ENCODE measurements at regions not wholly inside any gene's neighbourhood (a gene's known extent, or its start where the extent isn't known, plus 50 kb on each side); places are given as distances from the start of the nearest gene placed in this dataset.
"Not testable (repeated sequence)": the region's sequence is repeated elsewhere in the genome, so short reads cannot be mapped to it uniquely, and the experiment has no call there.

- Mint-ChIP-seq H3K4me3 (ENCODE audit: unreplicated experiment) (no peak overlapping the region), H3K36me3 (ENCODE audit: low read depth) (no peaks in the 10 kb centered on the region), H3K9me3 (ENCODE audit: low read depth) (no peaks in the 10 kb centered on the region), H3K27ac (ENCODE audit: unreplicated experiment) (no peak overlapping the region), H3K4me1 (ENCODE audit: low read depth) (no peaks in the 10 kb centered on the region), H3K27me3 (ENCODE audit: low read depth) (peaks cover 31% of the 10 kb centered on the region)
- TF ChIP-seq CTCF (IDR thresholded peaks at IDR 0.05), result no peak
- no peak for DNase-seq (ENCODE audit: low spot score)
Observed at GRCh38 chr6:71678091-71678490, 208.3 kb upstream of the RIMS1 start.

GRCh38 chr6:71681234-71681867 lies 205.0 kb upstream of the RIMS1 start:
- Mint-ChIP-seq H3K9me3 (ENCODE audit: low read depth) (no peaks in the 10 kb centered on the region), H3K4me1 (ENCODE audit: low read depth) (no peaks in the 10 kb centered on the region), H3K27me3 (ENCODE audit: low read depth) (peaks cover 27% of the 10 kb centered on the region), H3K27ac (ENCODE audit: unreplicated experiment) (no peak overlapping the region), H3K36me3 (ENCODE audit: low read depth) (no peaks in the 10 kb centered on the region), H3K4me3 (ENCODE audit: unreplicated experiment) (no peak overlapping the region)
- no peak for DNase-seq (ENCODE audit: low spot score)
- TF ChIP-seq CTCF (IDR thresholded peaks at IDR 0.05), result no peak

GRCh38 chr6:71686021-71686677 lies 200.2 kb upstream of the RIMS1 start:
- not testable (repeated sequence) for H3K4me1 Mint-ChIP-seq (ENCODE audit: low read depth); H3K36me3 Mint-ChIP-seq (ENCODE audit: low read depth); H3K9me3 Mint-ChIP-seq (ENCODE audit: low read depth); H3K4me3 Mint-ChIP-seq (ENCODE audit: unreplicated experiment); H3K27ac Mint-ChIP-seq (ENCODE audit: unreplicated experiment)
- peaks cover 14% of the 10 kb centered on the region for H3K27me3 Mint-ChIP-seq (ENCODE audit: low read depth)
- DNase-seq (ENCODE audit: low spot score), result peak; percentile 77

GRCh38 chr6:71698702-71699101 lies 187.6 kb upstream of the RIMS1 start:
- no peak for TF ChIP-seq CTCF (IDR thresholded peaks at IDR 0.05)
- Mint-ChIP-seq H3K4me1 (ENCODE audit: low read depth) (no peaks in the 10 kb centered on the region), H3K9me3 (ENCODE audit: low read depth) (peaks cover 13% of the 10 kb centered on the region), H3K36me3 (ENCODE audit: low read depth) (peaks cover 2% of the 10 kb centered on the region), H3K4me3 (ENCODE audit: unreplicated experiment) (no peak overlapping the region), H3K27me3 (ENCODE audit: low read depth) (peaks cover 15% of the 10 kb centered on the region), H3K27ac (ENCODE audit: unreplicated experiment) (no peak overlapping the region)
- DNase-seq (ENCODE audit: low spot score), result no peak

- no peak overlapping the region for H3K4me3 Mint-ChIP-seq (ENCODE audit: unreplicated experiment)
Observed at GRCh38 chr6:71706523-71706922, 179.8 kb upstream of the RIMS1 start.

More at GRCh38 chr6:71706523-71706922, 179.8 kb upstream of the RIMS1 start:
- no peaks in the 10 kb centered on the region for H3K9me3 Mint-ChIP-seq (ENCODE audit: low read depth)
- H3K27ac Mint-ChIP-seq (ENCODE audit: unreplicated experiment), result no peak overlapping the region
- peaks cover 12% of the 10 kb centered on the region for H3K27me3 Mint-ChIP-seq (ENCODE audit: low read depth)
- H3K36me3 Mint-ChIP-seq (ENCODE audit: low read depth), result no peaks in the 10 kb centered on the region
- H3K4me1 Mint-ChIP-seq (ENCODE audit: low read depth), result no peaks in the 10 kb centered on the region
- no peak for DNase-seq (ENCODE audit: low spot score)
- TF ChIP-seq CTCF (IDR thresholded peaks at IDR 0.05), result no peak

All from chondrocyte (in vitro differentiated cells).